ENCODE measurements at regions not wholly inside any gene's neighbourhood (a gene's known extent, or its start where the extent isn't known, plus 50 kb on each side); places are given as distances from the start of the nearest gene placed in this dataset.
"Not testable (repeated sequence)": the region's sequence is repeated elsewhere in the genome, so short reads cannot be mapped to it uniquely, and the experiment has no call there.

DNA sequence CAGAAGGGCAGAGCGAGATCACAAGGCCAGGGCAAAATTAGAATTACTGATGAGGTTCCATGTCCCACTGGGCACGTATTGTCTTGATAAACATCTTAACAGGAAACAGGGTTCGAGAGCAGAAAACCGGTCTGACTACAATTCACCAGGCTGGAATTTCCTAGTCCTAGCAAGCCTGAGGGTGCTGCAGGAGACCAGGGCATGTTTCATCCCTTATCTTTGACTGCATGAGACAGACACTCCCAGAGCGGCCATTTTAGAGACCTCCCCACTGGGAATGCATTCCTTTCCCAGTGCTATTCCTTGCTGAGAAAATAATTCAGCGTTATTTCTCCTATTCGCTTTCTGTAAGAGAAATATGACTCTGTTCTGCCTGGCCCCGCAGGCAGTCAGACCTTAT, 228.5 kb upstream of the IZUMO3 start:
- H2AFZ ChIP-seq (replicated peaks; ENCODE audit: low read length, poor library complexity); H3K4ac ChIP-seq (ENCODE audit: low read depth, low read length); CTCF ChIA-PET; H3K27ac ChIP-seq (ENCODE audit: insufficient read depth, low read length); H2AK5ac ChIP-seq (ENCODE audit: low read depth, low read length); H2AK9ac ChIP-seq (replicated peaks; ENCODE audit: low read depth, low read length, poor library complexity); H3K4me1 ChIP-seq (ENCODE audit: control insufficient read depth, insufficient read depth, low read length); H2BK5ac ChIP-seq (ENCODE audit: low read depth, low read length, poor library complexity, severe bottlenecking); H3K36me3 ChIP-seq (ENCODE audit: control insufficient read depth, insufficient read depth, low read length); H3K14ac ChIP-seq (replicated peaks; ENCODE audit: low read depth, low read length); intact Hi-C loops (cut with micrococcal nuclease); H3K79me1 ChIP-seq (ENCODE audit: low read depth in 1 of 2, low read length in 2 of 2); DNase-seq; H3K9me3 ChIP-seq (ENCODE audit: control insufficient read depth, insufficient read depth, low read length); H3K9ac ChIP-seq (ENCODE audit: low read depth, low read length); H3K23ac ChIP-seq (ENCODE audit: low read depth, low read length); H3K4me3 ChIP-seq (ENCODE audit: insufficient read depth, low read depth, low read length); H2BK20ac ChIP-seq (ENCODE audit: low read depth, low read length); H3K27me3 ChIP-seq (ENCODE audit: control insufficient read depth, insufficient read depth, low read length); H2BK15ac ChIP-seq (ENCODE audit: low read depth, low read length); H3K18ac ChIP-seq (ENCODE audit: low read depth, low read length); H3K56ac ChIP-seq (ENCODE audit: extremely low read depth, insufficient read depth, low read length); H4K20me1 ChIP-seq (ENCODE audit: insufficient read depth, low read length); BruUV-seq (replicated peaks); H3K4me2 ChIP-seq (ENCODE audit: low read depth, low read length); in situ Hi-C loops (cut with MboI; ENCODE audit: low sequenced_read_pairs); ATAC-seq (ENCODE audit: low read depth); dilution Hi-C loops (cut with HindIII; ENCODE audit: low sequenced_read_pairs, unreplicated experiment); H3K9me1 ChIP-seq (ENCODE audit: insufficient read depth, low read length); H4K5ac ChIP-seq (ENCODE audit: low read depth, low read length); H4K8ac ChIP-seq (ENCODE audit: low read depth in 2 of 2, low read length in 2 of 2); H2BK120ac ChIP-seq (ENCODE audit: low read depth, low read length); H4K91ac ChIP-seq (ENCODE audit: insufficient read depth, low read depth, low read length); POLR2A ChIA-PET (ENCODE audit: unreplicated experiment): not testable (repeated sequence)
- WGBS, 2 experiments (ENCODE audit: extremely low coverage in 2 of 2, insufficient read length in 1 of 2), result 54% methylated on average over 3 of the region's 8 CpGs; no CpG with 5 or more reads in 1 of the 2 experiments

Measured in IMR-90 (cell line).